HG03520 (cell line): ENCODE measurements at regions not wholly inside any gene's neighbourhood (a gene's known extent, or its start where the extent isn't known, plus 50 kb on each side); places are given as distances from the start of the nearest gene placed in this dataset.

Experiments
- ATAC-seq: cut with Tn5 transposase; IDR thresholded peaks from one replicate; pipeline ENCODE4 v1.9.1; 2021; ENCODE audit warnings: mild to moderate bottlenecking, moderate library complexity; ENCODE audit not compliant: unreplicated experiment

GRCh38 chr15:69782809-69783208 is 314.9 kb downstream of the TLE3 start:
- ATAC-seq: no peak

- no peak for ATAC-seq
These were observed 314.5 kb downstream of the TLE3 start for GRCh38 chr15:69783211-69783610.

- ATAC-seq: no peak
These were observed 312.7 kb downstream of the TLE3 start for GRCh38 chr15:69784798-69785566.

- ATAC-seq: no peak
These were observed 311.5 kb downstream of the TLE3 start for GRCh38 chr15:69786136-69786701.

GRCh38 chr15:69787791-69788190 is 309.9 kb downstream of the TLE3 start:
- no peak for ATAC-seq

- ATAC-seq: no peak
These were observed 307.9 kb downstream of the TLE3 start for GRCh38 chr15:69789648-69790393.

GRCh38 chr15:69790632-69791031 is 307.1 kb downstream of the TLE3 start:
- ATAC-seq: no peak

GRCh38 chr15:69792823-69793222 is 304.9 kb downstream of the TLE3 start:
- ATAC-seq: no peak

- no peak for ATAC-seq
These were observed 304.3 kb downstream of the TLE3 start for GRCh38 chr15:69793431-69793780.

- no peak for ATAC-seq
These were observed 303.8 kb downstream of the TLE3 start for GRCh38 chr15:69793781-69794451.

- ATAC-seq: no peak
These were observed 302.9 kb downstream of the TLE3 start for GRCh38 chr15:69794645-69795469.

GRCh38 chr15:69795601-69796000 is 302.1 kb downstream of the TLE3 start:
- no peak for ATAC-seq

- ATAC-seq: no peak
These were observed 300.6 kb downstream of the TLE3 start for GRCh38 chr15:69797051-69797595.

GRCh38 chr15:69797615-69798014 is 300.1 kb downstream of the TLE3 start:
- ATAC-seq: no peak

- no peak for ATAC-seq
These were observed 299.1 kb downstream of the TLE3 start for GRCh38 chr15:69798481-69799250.

GRCh38 chr15:69801144-69801543 is 296.6 kb downstream of the TLE3 start:
- no peak for ATAC-seq

- no peak for ATAC-seq
These were observed 295.3 kb downstream of the TLE3 start for GRCh38 chr15:69802432-69802831.

GRCh38 chr15:69804786-69805185 is 292.9 kb downstream of the TLE3 start:
- no peak for ATAC-seq

- ATAC-seq: no peak
These were observed 292.3 kb downstream of the TLE3 start for GRCh38 chr15:69805248-69805953.
